Left ventricle myocardium inferior (tissue), 1 donor: ENCODE measurements at regions not wholly inside any gene's neighbourhood (a gene's known extent, or its start where the extent isn't known, plus 50 kb on each side); places are given as distances from the start of the nearest gene placed in this dataset.

Source experiments
- DNase-seq: peaks from one replicate; pipeline ENCODE4 v3.0.0-alpha.2; 2020
- H3K27ac ChIP-seq: fragments of 200-600 bp; replicated peaks from 2 replicates; pipeline ENCODE4 v1.8.0; 2021
- H3K27me3 ChIP-seq: fragments of 200-600 bp; 2 replicates; pipeline ENCODE4 v1.8.0; 2021; ENCODE audit warnings: low read depth
- H3K36me3 ChIP-seq: fragments of 200-600 bp; 2 replicates; pipeline ENCODE4 v1.8.0; 2021
- H3K4me1 ChIP-seq: fragments of 200-600 bp; 2 replicates; pipeline ENCODE4 v1.8.0; 2021
- H3K4me3 ChIP-seq: fragments of 200-600 bp; 2 replicates; pipeline ENCODE4 v1.8.0; 2021; ENCODE audit warnings: mild to moderate bottlenecking, moderate library complexity
- H3K9me3 ChIP-seq: fragments of 200-600 bp; replicated peaks from 2 replicates; pipeline ENCODE4 v1.8.0; 2021
- intact Hi-C: fragments of 100-400 bp; cut with micrococcal nuclease; formaldehyde crosslinking; loops from one replicate; pipeline ENCODE4 v1.11.0; 2022
- TF ChIP-seq, protein P1 (sequence below): fragments of 200-600 bp; IDR thresholded peaks from 2 replicates; pipeline ENCODE4 v1.8.0; 2021; ENCODE audit warnings: antibody characterized with exemption, mild to moderate bottlenecking, borderline replicate concordance
- donor health status: DM: no; HTN: yes; CAD: no; lungs with severe emphysema.

GRCh38 chr7:81410471-81411117 lies 359.3 kb downstream of the HGF start:
- TF ChIP-seq, protein P1, sequence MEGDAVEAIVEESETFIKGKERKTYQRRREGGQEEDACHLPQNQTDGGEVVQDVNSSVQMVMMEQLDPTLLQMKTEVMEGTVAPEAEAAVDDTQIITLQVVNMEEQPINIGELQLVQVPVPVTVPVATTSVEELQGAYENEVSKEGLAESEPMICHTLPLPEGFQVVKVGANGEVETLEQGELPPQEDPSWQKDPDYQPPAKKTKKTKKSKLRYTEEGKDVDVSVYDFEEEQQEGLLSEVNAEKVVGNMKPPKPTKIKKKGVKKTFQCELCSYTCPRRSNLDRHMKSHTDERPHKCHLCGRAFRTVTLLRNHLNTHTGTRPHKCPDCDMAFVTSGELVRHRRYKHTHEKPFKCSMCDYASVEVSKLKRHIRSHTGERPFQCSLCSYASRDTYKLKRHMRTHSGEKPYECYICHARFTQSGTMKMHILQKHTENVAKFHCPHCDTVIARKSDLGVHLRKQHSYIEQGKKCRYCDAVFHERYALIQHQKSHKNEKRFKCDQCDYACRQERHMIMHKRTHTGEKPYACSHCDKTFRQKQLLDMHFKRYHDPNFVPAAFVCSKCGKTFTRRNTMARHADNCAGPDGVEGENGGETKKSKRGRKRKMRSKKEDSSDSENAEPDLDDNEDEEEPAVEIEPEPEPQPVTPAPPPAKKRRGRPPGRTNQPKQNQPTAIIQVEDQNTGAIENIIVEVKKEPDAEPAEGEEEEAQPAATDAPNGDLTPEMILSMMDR = no peak
- Histone ChIP-seq H3K36me3 (no peaks in the 10 kb centered on the region), H3K4me1 (no peaks in the 10 kb centered on the region), H3K27ac (no peak overlapping the region), H3K27me3 (no peaks in the 10 kb centered on the region), H3K4me3 (no peak overlapping the region), H3K9me3 (no peaks in the 10 kb centered on the region)
- intact Hi-C loops = no loop called here
- DNase-seq = no peak

DNA sequence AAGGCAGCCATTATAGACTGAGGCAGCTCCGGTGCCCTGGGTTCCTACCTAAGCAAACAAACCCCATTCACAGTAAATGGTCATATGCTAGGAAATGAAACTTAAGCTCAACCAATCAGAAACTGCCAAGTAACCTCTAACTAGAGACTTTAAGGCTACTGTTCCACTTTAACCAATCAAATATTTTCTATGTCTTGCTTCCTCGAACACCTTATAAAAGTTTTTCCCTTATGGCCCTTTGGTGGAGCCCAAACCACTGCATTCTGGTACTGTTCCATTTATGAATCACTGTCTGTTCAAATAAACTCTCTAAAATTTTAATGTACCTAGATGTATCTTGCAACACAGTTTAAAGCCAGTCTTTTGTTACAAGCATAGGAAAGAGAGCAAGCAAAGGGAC lies 361.1 kb downstream of the HGF start:
- TF ChIP-seq, protein P1 = no peak

GRCh38 chr7:81407094-81407493 lies 362.8 kb downstream of the HGF start:
- no peaks in the 10 kb centered on the region for H3K27me3 ChIP-seq
- no peaks in the 10 kb centered on the region for H3K36me3 ChIP-seq
- H3K27ac ChIP-seq = no peak overlapping the region
- H3K9me3 ChIP-seq = no peaks in the 10 kb centered on the region
- no peaks in the 10 kb centered on the region for H3K4me1 ChIP-seq
- TF ChIP-seq, protein P1 = no peak
- intact Hi-C loops = no loop called here
- DNase-seq = no peak
- H3K4me3 ChIP-seq = no peak overlapping the region

More for the DNA sequence above, 361.1 kb downstream of the HGF start:
- H3K9me3 ChIP-seq = no peaks in the 10 kb centered on the region
- no peaks in the 10 kb centered on the region for H3K36me3 ChIP-seq
- intact Hi-C loops = no loop called here
- no peaks in the 10 kb centered on the region for H3K4me1 ChIP-seq
- H3K27me3 ChIP-seq = no peaks in the 10 kb centered on the region
- no peak overlapping the region for H3K4me3 ChIP-seq
- no peak overlapping the region for H3K27ac ChIP-seq
- DNase-seq = no peak

- no peak overlapping the region for H3K27ac ChIP-seq
- TF ChIP-seq, protein P1 = no peak
- DNase-seq = no peak
- no peaks in the 10 kb centered on the region for H3K9me3 ChIP-seq
- intact Hi-C loops = no loop called here
- no peaks in the 10 kb centered on the region for H3K36me3 ChIP-seq
- no peak overlapping the region for H3K4me3 ChIP-seq
- H3K27me3 ChIP-seq = no peaks in the 10 kb centered on the region
- H3K4me1 ChIP-seq = no peaks in the 10 kb centered on the region
Measured at GRCh38 chr7:81404669-81405068, 365.2 kb downstream of the HGF start.

DNA sequence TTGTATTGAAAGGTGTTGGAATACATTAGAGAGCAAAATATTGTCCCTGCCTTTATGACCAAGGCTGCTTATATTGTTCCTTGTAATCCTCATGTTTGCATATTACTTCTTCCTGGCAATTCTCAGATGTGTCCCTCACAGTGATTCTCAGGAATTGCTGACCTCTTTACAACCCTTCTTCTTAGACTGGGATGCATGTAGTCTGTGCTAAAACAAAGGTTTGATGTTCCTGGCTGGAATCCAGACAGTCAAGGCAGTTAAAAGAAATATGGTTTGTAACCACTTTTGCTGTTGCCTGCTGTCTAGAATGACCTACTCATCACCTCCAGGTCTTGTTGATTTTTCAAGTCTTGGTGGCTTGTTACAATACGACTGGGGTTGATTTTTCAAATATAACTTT lies 367.6 kb downstream of the HGF start:
- intact Hi-C loops = no loop called here
- no peaks in the 10 kb centered on the region for H3K27me3 ChIP-seq
- H3K4me3 ChIP-seq = no peak overlapping the region
- DNase-seq = no peak
- no peaks in the 10 kb centered on the region for H3K36me3 ChIP-seq
- TF ChIP-seq, protein P1 = no peak
- H3K27ac ChIP-seq = no peak overlapping the region
- no peaks in the 10 kb centered on the region for H3K4me1 ChIP-seq
- no peaks in the 10 kb centered on the region for H3K9me3 ChIP-seq
